Effector memory CD4-positive, alpha-beta T cell (primary cell): ENCODE measurements at regions not wholly inside any gene's neighbourhood (a gene's known extent, or its start where the extent isn't known, plus 50 kb on each side); places are given as distances from the start of the nearest gene placed in this dataset.
"Not testable (repeated sequence)": the region's sequence is repeated elsewhere in the genome, so short reads cannot be mapped to it uniquely, and the experiment has no call there.

Experiments
- DNase-seq, 3 donors: peaks; one replicate each; pipeline ENCODE4 v3.0.0-alpha.2; 2020
- H3K27ac ChIP-seq: 2 replicates; pipeline ENCODE4 v1.7.0; 2013; ENCODE audit warnings: mild to moderate bottlenecking, low read length, moderate library complexity; ENCODE audit not compliant: insufficient read depth, poor library complexity, severe bottlenecking
- H3K27me3 ChIP-seq: replicated peaks from 2 replicates; pipeline ENCODE4 v1.7.0; 2013; ENCODE audit warnings: mild to moderate bottlenecking, low read length; ENCODE audit not compliant: insufficient read depth, control insufficient read depth, poor library complexity, severe bottlenecking
- H3K36me3 ChIP-seq: 2 replicates; pipeline ENCODE4 v1.7.0; 2013; ENCODE audit warnings: mild to moderate bottlenecking, low read length, moderate library complexity; ENCODE audit not compliant: control insufficient read depth, insufficient read depth
- H3K4me1 ChIP-seq: 2 replicates; pipeline ENCODE4 v1.7.0; 2013; ENCODE audit warnings: low read length, mild to moderate bottlenecking; ENCODE audit not compliant: control insufficient read depth, insufficient read depth, poor library complexity, severe bottlenecking
- H3K4me3 ChIP-seq: 2 replicates; pipeline ENCODE4 v1.7.0; 2013; ENCODE audit warnings: low read length, low read depth, mild to moderate bottlenecking; ENCODE audit not compliant: insufficient read depth, poor library complexity, severe bottlenecking
- H3K9me3 ChIP-seq: 2 replicates; pipeline ENCODE4 v1.7.0; 2013; ENCODE audit warnings: mild to moderate bottlenecking, low read length, moderate library complexity; ENCODE audit not compliant: control insufficient read depth

GRCh38 chr4:38383646-38384121 lies 280.3 kb upstream of the KLF3 start:
- Histone ChIP-seq H3K36me3 (no peaks in the 10 kb centered on the region), H3K4me3 (no peak overlapping the region), H3K4me1 (peaks cover 6% of the 10 kb centered on the region), H3K27me3 (no peaks in the 10 kb centered on the region), H3K27ac (no peak overlapping the region), H3K9me3 (no peaks in the 10 kb centered on the region)
- DNase-seq: no peak

- H3K4me1 ChIP-seq: peaks cover 6% of the 10 kb centered on the region
- H3K9me3 ChIP-seq: no peaks in the 10 kb centered on the region
- no peak for DNase-seq
- H3K27me3 ChIP-seq: no peaks in the 10 kb centered on the region
- H3K4me3 ChIP-seq: no peak overlapping the region
- H3K36me3 ChIP-seq: no peaks in the 10 kb centered on the region
- H3K27ac ChIP-seq: no peak overlapping the region
Measured at GRCh38 chr4:38385093-38386004, 278.6 kb upstream of the KLF3 start.

GRCh38 chr4:38386005-38386551 lies 277.9 kb upstream of the KLF3 start:
- Histone ChIP-seq H3K36me3 (no peaks in the 10 kb centered on the region), H3K27ac (no peak overlapping the region), H3K27me3 (no peaks in the 10 kb centered on the region), H3K9me3 (no peaks in the 10 kb centered on the region), H3K4me1 (peaks cover 6% of the 10 kb centered on the region), H3K4me3 (no peak overlapping the region)
- DNase-seq: no peak

- Histone ChIP-seq H3K9me3 (no peaks in the 10 kb centered on the region), H3K27ac (no peak overlapping the region), H3K4me1 (peaks cover 6% of the 10 kb centered on the region), H3K36me3 (no peaks in the 10 kb centered on the region), H3K4me3 (no peak overlapping the region), H3K27me3 (no peaks in the 10 kb centered on the region)
- no peak for DNase-seq
Measured at GRCh38 chr4:38386654-38387188, 277.3 kb upstream of the KLF3 start.

GRCh38 chr4:38387348-38387747 lies 276.7 kb upstream of the KLF3 start:
- Histone ChIP-seq H3K4me3 (no peak overlapping the region), H3K27ac (no peak overlapping the region), H3K27me3 (no peaks in the 10 kb centered on the region), H3K4me1 (peaks cover 6% of the 10 kb centered on the region), H3K36me3 (no peaks in the 10 kb centered on the region), H3K9me3 (no peaks in the 10 kb centered on the region)
- no peak for DNase-seq

- H3K4me3 ChIP-seq: no peak overlapping the region
Measured at GRCh38 chr4:38387819-38388218, 276.2 kb upstream of the KLF3 start.

GRCh38 chr4:38388907-38389306 lies 275.1 kb upstream of the KLF3 start:
- not testable (repeated sequence) for H3K4me1 ChIP-seq, DNase-seq, H3K27me3 ChIP-seq, H3K4me3 ChIP-seq, H3K36me3 ChIP-seq, H3K27ac ChIP-seq, H3K9me3 ChIP-seq

More at GRCh38 chr4:38387819-38388218, 276.2 kb upstream of the KLF3 start:
- Histone ChIP-seq H3K36me3 (no peaks in the 10 kb centered on the region), H3K27ac (no peak overlapping the region), H3K27me3 (no peaks in the 10 kb centered on the region), H3K4me1 (peaks cover 6% of the 10 kb centered on the region), H3K9me3 (no peaks in the 10 kb centered on the region)
- DNase-seq: no peak

- no peaks in the 10 kb centered on the region for H3K9me3 ChIP-seq
- H3K27ac ChIP-seq: no peak overlapping the region
- DNase-seq: no peak
Measured at GRCh38 chr4:38390969-38391545, 272.9 kb upstream of the KLF3 start.

GRCh38 chr4:38392223-38392855 lies 271.7 kb upstream of the KLF3 start:
- H3K4me3 ChIP-seq: no peak overlapping the region
- H3K36me3 ChIP-seq: no peaks in the 10 kb centered on the region
- no peaks in the 10 kb centered on the region for H3K4me1 ChIP-seq
- no peak for DNase-seq
- no peak overlapping the region for H3K27ac ChIP-seq
- no peaks in the 10 kb centered on the region for H3K27me3 ChIP-seq
- no peaks in the 10 kb centered on the region for H3K9me3 ChIP-seq

More at GRCh38 chr4:38390969-38391545, 272.9 kb upstream of the KLF3 start:
- Histone ChIP-seq H3K36me3 (no peaks in the 10 kb centered on the region), H3K4me1 (no peaks in the 10 kb centered on the region), H3K27me3 (no peaks in the 10 kb centered on the region), H3K4me3 (no peak overlapping the region)
